HCT116 (cell line): ENCODE measurements at regions not wholly inside any gene's neighbourhood (a gene's known extent, or its start where the extent isn't known, plus 50 kb on each side); places are given as distances from the start of the nearest gene placed in this dataset.

Source experiments
- CBX3 ChIP-seq: IDR thresholded peaks from 2 replicates; pipeline ENCODE4 v1.6.1; 2012; ENCODE audit warnings: low read depth
- ELF1 ChIP-seq: IDR thresholded peaks from 2 replicates; pipeline ENCODE4 v1.6.1; 2012; ENCODE audit warnings: low read depth, borderline replicate concordance
- EZH2 ChIP-seq: fragments of 200-600 bp; sonication (generic); IDR thresholded peaks from 2 replicates; pipeline ENCODE4 v1.6.1; 2017; ENCODE audit warnings: antibody characterized with exemption, mixed run types
- POLR2A ChIP-seq: IDR thresholded peaks from 2 replicates; pipeline ENCODE4 v1.7.0; 2011; ENCODE audit warnings: borderline replicate concordance; ENCODE audit not compliant: insufficient read depth, insufficient read length; ENCODE audit errors: extremely low read depth
- SIN3A ChIP-seq: IDR thresholded peaks from 2 replicates; pipeline ENCODE4 v1.6.1; 2012; ENCODE audit warnings: low read depth
- TF ChIP-seq, protein P1 (sequence below), 3 experiments: fragments of 200-600 bp in 1 of 3; sonication (generic) in 1 of 3; IDR thresholded peaks in 2 of 3; conservative IDR thresholded peaks in 1 of 3; 2 replicates each; pipeline ENCODE4 v1.5.1; 2012 to 2017; ENCODE audit warnings: low read depth in 2 of 3, low read length in 2 of 3, antibody characterized with exemption in 1 of 3, borderline replicate concordance in 1 of 3, control low read depth in 1 of 3, mild to moderate bottlenecking in 1 of 3, mixed read lengths in 1 of 3, mixed run types in 1 of 3, moderate library complexity in 1 of 3; ENCODE audit not compliant: insufficient read depth in 1 of 3
- TF ChIP-seq, protein P2 (sequence below): IDR thresholded peaks from 2 replicates; pipeline ENCODE4 v1.6.1; 2011; ENCODE audit warnings: mild to moderate bottlenecking, low read length, moderate library complexity; ENCODE audit not compliant: insufficient replicate concordance; ENCODE audit errors: extremely low read depth

DNA sequence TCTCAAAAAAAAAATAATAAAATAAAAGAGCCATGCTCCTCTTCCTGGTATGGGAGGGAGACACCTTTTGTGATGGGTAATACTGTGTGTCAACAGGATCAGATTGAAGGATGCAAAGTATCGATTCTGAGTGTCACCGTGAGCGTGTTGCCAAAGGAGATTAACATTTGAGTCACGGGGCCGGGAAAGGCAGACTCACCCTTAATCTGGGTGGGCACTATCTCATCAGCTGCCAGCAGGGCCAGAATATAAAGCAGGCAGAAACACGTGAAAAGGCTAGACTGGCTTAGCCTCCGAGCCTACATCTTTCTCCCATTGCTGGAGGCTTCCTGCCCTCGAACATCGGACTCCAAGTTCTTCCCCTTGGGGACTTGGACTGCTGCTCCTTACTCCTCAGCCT lies 95.4 kb downstream of the SHOX start:
- TF ChIP-seq, protein P1, sequence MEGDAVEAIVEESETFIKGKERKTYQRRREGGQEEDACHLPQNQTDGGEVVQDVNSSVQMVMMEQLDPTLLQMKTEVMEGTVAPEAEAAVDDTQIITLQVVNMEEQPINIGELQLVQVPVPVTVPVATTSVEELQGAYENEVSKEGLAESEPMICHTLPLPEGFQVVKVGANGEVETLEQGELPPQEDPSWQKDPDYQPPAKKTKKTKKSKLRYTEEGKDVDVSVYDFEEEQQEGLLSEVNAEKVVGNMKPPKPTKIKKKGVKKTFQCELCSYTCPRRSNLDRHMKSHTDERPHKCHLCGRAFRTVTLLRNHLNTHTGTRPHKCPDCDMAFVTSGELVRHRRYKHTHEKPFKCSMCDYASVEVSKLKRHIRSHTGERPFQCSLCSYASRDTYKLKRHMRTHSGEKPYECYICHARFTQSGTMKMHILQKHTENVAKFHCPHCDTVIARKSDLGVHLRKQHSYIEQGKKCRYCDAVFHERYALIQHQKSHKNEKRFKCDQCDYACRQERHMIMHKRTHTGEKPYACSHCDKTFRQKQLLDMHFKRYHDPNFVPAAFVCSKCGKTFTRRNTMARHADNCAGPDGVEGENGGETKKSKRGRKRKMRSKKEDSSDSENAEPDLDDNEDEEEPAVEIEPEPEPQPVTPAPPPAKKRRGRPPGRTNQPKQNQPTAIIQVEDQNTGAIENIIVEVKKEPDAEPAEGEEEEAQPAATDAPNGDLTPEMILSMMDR (IDR thresholded peaks at IDR 0.05 in 2 of 3, conservative IDR thresholded peaks at IDR 0.05 in 1 of 3; ENCODE audit: borderline replicate concordance in 1 of 3, insufficient read depth in 1 of 3, low read depth in 2 of 3, low read length in 2 of 3): no peak
- TF ChIP-seq CBX3 (no peak), SIN3A (no peak), EZH2 (no peak), ELF1 (no peak), POLR2A (no peak)
- TF ChIP-seq, protein P2, sequence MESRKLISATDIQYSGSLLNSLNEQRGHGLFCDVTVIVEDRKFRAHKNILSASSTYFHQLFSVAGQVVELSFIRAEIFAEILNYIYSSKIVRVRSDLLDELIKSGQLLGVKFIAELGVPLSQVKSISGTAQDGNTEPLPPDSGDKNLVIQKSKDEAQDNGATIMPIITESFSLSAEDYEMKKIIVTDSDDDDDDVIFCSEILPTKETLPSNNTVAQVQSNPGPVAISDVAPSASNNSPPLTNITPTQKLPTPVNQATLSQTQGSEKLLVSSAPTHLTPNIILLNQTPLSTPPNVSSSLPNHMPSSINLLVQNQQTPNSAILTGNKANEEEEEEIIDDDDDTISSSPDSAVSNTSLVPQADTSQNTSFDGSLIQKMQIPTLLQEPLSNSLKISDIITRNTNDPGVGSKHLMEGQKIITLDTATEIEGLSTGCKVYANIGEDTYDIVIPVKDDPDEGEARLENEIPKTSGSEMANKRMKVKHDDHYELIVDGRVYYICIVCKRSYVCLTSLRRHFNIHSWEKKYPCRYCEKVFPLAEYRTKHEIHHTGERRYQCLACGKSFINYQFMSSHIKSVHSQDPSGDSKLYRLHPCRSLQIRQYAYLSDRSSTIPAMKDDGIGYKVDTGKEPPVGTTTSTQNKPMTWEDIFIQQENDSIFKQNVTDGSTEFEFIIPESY: no peak
